ENCODE measurements at regions not wholly inside any gene's neighbourhood (a gene's known extent, or its start where the extent isn't known, plus 50 kb on each side); places are given as distances from the start of the nearest gene placed in this dataset.

DNA sequence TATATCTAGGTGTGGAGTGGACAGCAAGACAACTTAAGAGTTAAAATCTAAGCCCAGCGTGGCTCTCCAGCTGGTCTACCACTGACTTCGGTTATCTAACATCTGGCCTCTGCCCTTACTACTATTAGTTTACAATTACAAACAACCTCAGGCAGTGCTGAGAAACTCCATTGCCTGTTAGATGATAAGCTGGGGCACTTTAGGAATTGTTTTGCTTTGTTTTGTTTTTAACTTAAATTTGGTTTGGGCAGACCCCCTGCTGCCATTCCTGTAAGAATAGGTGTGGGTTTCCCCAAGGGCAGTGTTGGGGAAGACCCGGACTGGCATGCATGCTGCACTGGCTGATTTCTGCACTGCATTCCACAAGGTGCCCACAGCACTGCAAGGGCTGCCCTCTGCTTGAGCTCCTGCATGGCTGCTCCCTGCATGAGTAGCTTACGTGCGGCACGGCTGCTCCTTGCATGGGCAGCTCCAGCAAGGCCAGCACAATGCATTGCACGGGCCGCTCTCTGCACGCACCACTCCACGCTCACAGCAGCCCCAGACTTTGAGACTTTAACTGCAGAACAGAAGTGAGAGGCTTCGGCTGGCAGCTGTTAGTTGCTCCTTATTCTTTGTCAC is 74.2 kb upstream of the SERTAD2 start:
- TF ChIP-seq TAF1 (IDR thresholded peaks at IDR 0.05; ENCODE audit: low read depth) (no peak), ZBTB7A (IDR thresholded peaks at IDR 0.05; ENCODE audit: low read depth) (no peak), YY1 (IDR thresholded peaks at IDR 0.05; ENCODE audit: low read depth) (no peak), TCF12 (IDR thresholded peaks at IDR 0.05; ENCODE audit: low read depth) (no peak), EGR1 (IDR thresholded peaks at IDR 0.05) (no peak), RAD21 (IDR thresholded peaks at IDR 0.05; ENCODE audit: low read depth) (no peak), CEBPB (IDR thresholded peaks at IDR 0.05) (no peak), FOXM1 (IDR thresholded peaks at IDR 0.05; ENCODE audit: borderline replicate concordance, low read depth) (no peak), CREB1 (IDR thresholded peaks at IDR 0.05; ENCODE audit: low read depth) (no peak)
- TF ChIP-seq, protein P1, sequence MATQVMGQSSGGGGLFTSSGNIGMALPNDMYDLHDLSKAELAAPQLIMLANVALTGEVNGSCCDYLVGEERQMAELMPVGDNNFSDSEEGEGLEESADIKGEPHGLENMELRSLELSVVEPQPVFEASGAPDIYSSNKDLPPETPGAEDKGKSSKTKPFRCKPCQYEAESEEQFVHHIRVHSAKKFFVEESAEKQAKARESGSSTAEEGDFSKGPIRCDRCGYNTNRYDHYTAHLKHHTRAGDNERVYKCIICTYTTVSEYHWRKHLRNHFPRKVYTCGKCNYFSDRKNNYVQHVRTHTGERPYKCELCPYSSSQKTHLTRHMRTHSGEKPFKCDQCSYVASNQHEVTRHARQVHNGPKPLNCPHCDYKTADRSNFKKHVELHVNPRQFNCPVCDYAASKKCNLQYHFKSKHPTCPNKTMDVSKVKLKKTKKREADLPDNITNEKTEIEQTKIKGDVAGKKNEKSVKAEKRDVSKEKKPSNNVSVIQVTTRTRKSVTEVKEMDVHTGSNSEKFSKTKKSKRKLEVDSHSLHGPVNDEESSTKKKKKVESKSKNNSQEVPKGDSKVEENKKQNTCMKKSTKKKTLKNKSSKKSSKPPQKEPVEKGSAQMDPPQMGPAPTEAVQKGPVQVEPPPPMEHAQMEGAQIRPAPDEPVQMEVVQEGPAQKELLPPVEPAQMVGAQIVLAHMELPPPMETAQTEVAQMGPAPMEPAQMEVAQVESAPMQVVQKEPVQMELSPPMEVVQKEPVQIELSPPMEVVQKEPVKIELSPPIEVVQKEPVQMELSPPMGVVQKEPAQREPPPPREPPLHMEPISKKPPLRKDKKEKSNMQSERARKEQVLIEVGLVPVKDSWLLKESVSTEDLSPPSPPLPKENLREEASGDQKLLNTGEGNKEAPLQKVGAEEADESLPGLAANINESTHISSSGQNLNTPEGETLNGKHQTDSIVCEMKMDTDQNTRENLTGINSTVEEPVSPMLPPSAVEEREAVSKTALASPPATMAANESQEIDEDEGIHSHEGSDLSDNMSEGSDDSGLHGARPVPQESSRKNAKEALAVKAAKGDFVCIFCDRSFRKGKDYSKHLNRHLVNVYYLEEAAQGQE (IDR thresholded peaks at IDR 0.05; ENCODE audit: low read depth) = no peak
- TF ChIP-seq, protein P2, sequence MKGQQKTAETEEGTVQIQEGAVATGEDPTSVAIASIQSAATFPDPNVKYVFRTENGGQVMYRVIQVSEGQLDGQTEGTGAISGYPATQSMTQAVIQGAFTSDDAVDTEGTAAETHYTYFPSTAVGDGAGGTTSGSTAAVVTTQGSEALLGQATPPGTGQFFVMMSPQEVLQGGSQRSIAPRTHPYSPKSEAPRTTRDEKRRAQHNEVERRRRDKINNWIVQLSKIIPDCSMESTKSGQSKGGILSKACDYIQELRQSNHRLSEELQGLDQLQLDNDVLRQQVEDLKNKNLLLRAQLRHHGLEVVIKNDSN (IDR thresholded peaks at IDR 0.05) = no peak
- TF ChIP-seq, protein P3, sequence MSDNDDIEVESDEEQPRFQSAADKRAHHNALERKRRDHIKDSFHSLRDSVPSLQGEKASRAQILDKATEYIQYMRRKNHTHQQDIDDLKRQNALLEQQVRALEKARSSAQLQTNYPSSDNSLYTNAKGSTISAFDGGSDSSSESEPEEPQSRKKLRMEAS (IDR thresholded peaks at IDR 0.05) = no peak

DNA sequence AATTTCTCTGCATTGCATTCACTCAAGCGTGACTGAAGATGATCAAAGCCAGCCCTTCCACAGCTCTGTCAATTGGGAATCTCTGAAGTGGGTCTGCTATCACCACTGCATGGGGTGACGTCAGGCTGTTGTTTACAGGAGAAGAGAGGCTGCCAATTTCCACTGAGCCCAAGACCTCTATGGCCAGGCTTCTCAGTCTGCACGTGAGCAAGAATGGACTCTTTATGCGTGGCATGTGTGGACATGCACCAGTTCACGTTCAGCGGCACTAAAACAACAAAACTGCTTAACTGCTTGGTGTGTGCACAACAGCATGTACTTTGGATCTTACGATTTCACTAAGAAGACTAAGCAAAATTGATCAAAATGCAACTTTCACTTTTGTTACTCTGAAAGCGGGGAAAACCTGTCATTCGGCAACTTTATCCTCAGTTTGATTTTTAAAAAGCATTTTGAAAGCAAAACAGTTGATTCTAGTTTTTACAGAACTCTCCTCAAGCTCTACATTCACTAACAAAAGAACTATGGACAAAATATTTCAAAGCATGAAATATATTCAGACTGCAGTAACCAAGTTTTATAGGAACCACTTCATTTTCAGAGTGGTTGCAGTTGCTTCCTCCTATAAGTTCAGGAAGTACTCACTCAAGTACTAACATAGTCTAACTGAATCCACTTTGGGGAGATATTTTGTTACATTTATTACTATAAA is 77.0 kb upstream of the SERTAD2 start:
- TF ChIP-seq YY1 (IDR thresholded peaks at IDR 0.05; ENCODE audit: low read depth) (no peak), TAF1 (IDR thresholded peaks at IDR 0.05; ENCODE audit: low read depth) (no peak), EP300 (IDR thresholded peaks at IDR 0.05; ENCODE audit: borderline replicate concordance) (no peak), EGR1 (IDR thresholded peaks at IDR 0.05) (no peak), TCF12 (IDR thresholded peaks at IDR 0.05; ENCODE audit: low read depth) (no peak), NFIC (IDR thresholded peaks at IDR 0.05) (no peak), RAD21 (IDR thresholded peaks at IDR 0.05; ENCODE audit: low read depth) (no peak), CEBPB (IDR thresholded peaks at IDR 0.05) (no peak), FOXM1 (IDR thresholded peaks at IDR 0.05; ENCODE audit: borderline replicate concordance, low read depth) (no peak), TEAD4 (IDR thresholded peaks at IDR 0.05) (no peak), CREB1 (IDR thresholded peaks at IDR 0.05; ENCODE audit: low read depth) (no peak)
- TF ChIP-seq, protein P3 (IDR thresholded peaks at IDR 0.05) = no peak
- TF ChIP-seq, protein P2 (IDR thresholded peaks at IDR 0.05) = no peak

DNA sequence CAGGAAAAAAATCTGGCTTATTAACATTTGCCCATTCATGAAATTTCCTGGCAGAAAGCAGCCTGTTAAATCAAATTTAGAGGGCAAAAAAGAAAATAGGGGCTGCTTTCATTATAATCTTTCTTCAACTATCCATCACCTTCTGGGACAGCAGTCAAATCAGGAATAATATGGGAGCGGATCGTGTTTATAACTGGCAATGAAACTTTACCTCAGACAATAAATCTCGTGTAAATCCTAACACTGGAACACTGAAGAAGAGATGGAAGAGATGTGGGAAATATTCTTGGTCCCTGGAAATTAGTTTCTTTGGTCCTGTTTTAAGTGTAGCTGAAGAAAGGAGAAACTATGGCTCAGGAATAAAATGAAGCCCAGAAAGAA is 77.5 kb upstream of the SERTAD2 start:
- TF ChIP-seq, protein P2 (IDR thresholded peaks at IDR 0.05) = no peak
- no peak for TF ChIP-seq EGR1 (IDR thresholded peaks at IDR 0.05)
- no peak for TF ChIP-seq CREB1 (IDR thresholded peaks at IDR 0.05; ENCODE audit: low read depth)
- no peak for TF ChIP-seq ZBTB7A (IDR thresholded peaks at IDR 0.05; ENCODE audit: low read depth)

DNA sequence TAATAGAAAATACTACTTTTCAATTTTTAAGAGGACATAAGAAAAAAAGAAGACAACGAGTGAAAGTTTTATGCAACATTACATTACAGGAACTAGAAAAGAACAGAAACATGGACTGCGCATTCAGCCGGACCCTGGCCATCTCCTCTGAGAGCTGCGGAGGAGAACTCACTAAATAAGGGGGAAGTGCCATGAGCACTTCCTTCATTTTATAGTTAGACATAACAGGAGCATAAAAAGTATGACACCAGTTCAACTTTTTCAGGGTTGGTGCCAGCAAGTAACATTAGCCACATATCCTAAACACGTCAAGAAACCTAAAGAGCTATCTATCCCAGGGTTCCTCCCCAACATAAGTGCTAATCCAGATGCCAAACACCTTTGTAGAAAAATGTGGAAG is 78.0 kb upstream of the SERTAD2 start:
- no peak for TF ChIP-seq FOXM1 (IDR thresholded peaks at IDR 0.05; ENCODE audit: borderline replicate concordance, low read depth)

DNA sequence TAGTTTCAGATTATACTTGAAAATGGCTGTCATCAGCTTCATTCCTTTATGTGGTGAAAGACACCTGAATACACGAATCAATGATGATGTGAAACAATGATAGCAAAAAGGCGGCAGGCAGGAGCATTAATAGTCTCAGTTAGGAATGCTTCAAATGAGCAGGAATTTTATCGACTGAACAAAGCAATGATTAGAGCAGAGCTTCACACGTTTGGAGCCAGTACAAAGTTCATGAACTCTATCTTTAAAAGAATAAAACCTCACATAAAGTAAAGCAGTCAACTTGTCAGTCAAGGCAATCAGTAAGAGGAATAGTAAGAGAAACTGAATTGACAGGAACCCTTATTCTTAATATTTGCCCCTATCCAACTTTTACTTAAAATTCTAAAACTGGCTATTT is 78.4 kb upstream of the SERTAD2 start:
- no peak for TF ChIP-seq TAF1 (IDR thresholded peaks at IDR 0.05; ENCODE audit: low read depth)
- no peak for TF ChIP-seq RAD21 (IDR thresholded peaks at IDR 0.05; ENCODE audit: low read depth)
- TF ChIP-seq EP300 (IDR thresholded peaks at IDR 0.05; ENCODE audit: borderline replicate concordance) = no peak
- TF ChIP-seq, protein P2 (IDR thresholded peaks at IDR 0.05) = no peak
- TF ChIP-seq ZBTB7A (IDR thresholded peaks at IDR 0.05; ENCODE audit: low read depth) = no peak
- no peak for TF ChIP-seq NFIC (IDR thresholded peaks at IDR 0.05)
- no peak for TF ChIP-seq EGR1 (IDR thresholded peaks at IDR 0.05)
- no peak for TF ChIP-seq FOXM1 (IDR thresholded peaks at IDR 0.05; ENCODE audit: borderline replicate concordance, low read depth)

DNA sequence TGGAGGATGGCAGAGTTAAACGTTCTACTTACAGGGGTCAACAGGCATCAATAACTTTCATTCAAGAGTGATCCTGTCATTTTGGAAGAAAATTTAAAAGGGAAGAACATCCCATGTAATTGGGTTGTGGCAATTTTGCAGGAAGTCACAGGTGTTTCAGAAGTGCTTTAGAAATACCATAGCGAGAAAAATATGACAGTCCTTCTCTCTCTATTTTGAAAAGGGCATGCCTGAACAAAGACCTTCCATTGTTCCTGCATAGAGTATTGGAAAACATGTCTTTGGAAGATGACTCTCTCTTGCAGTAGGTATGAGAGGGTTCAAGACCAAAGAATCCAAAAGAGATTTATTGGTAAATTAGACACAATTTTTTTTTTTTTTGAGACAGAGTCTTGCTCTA is 81.8 kb upstream of the SERTAD2 start:
- TF ChIP-seq CEBPB (IDR thresholded peaks at IDR 0.05) = no peak
- TF ChIP-seq YY1 (IDR thresholded peaks at IDR 0.05; ENCODE audit: low read depth) = no peak
- TF ChIP-seq, protein P3 (IDR thresholded peaks at IDR 0.05) = no peak
- no peak for TF ChIP-seq EP300 (IDR thresholded peaks at IDR 0.05; ENCODE audit: borderline replicate concordance)
- TF ChIP-seq, protein P1 (IDR thresholded peaks at IDR 0.05; ENCODE audit: low read depth) = no peak
- TF ChIP-seq RAD21 (IDR thresholded peaks at IDR 0.05; ENCODE audit: low read depth) = no peak
- TF ChIP-seq, protein P2 (IDR thresholded peaks at IDR 0.05) = no peak
- no peak for TF ChIP-seq CREB1 (IDR thresholded peaks at IDR 0.05; ENCODE audit: low read depth)
- no peak for TF ChIP-seq TEAD4 (IDR thresholded peaks at IDR 0.05)
- TF ChIP-seq EGR1 (IDR thresholded peaks at IDR 0.05) = no peak
- no peak for TF ChIP-seq TCF12 (IDR thresholded peaks at IDR 0.05; ENCODE audit: low read depth)
- TF ChIP-seq TAF1 (IDR thresholded peaks at IDR 0.05; ENCODE audit: low read depth) = no peak
- no peak for TF ChIP-seq NFIC (IDR thresholded peaks at IDR 0.05)

All from Ishikawa (cell line).